Natural killer cell (primary cell): ENCODE measurements at regions not wholly inside any gene's neighbourhood (a gene's known extent, or its start where the extent isn't known, plus 50 kb on each side); places are given as distances from the start of the nearest gene placed in this dataset.

ENCODE experiments used
- ATAC-seq, 3 donors: fragments of 150-1000 bp in 2 of 3; fragments of 200-7000 bp in 1 of 3; cut with Tn5 transposase; 1 replicate in 1 of 3; 2 replicates in 2 of 3; pipeline ENCODE4 v1.10.0; 2021; ENCODE audit warnings: mild to moderate bottlenecking in 2 of 3, moderate library complexity in 2 of 3
- DNase-seq, 2 donors: peaks; one replicate each; pipeline versions ENCODE4 v3.0.0 to v3.0.0-alpha.2; 2013 to 2021; ENCODE audit warnings: mixed read lengths in 1 of 2
- H3K27ac ChIP-seq: one replicate; pipeline ENCODE4 v1.5.1; 2013; ENCODE audit warnings: mild to moderate bottlenecking, low read length
- H3K27me3 ChIP-seq: one replicate; pipeline ENCODE4 v1.6.1; 2013; ENCODE audit warnings: low read length; ENCODE audit not compliant: control insufficient read depth, insufficient read depth
- H3K36me3 ChIP-seq: one replicate; pipeline ENCODE4 v1.6.1; 2013; ENCODE audit warnings: low read length; ENCODE audit not compliant: control insufficient read depth, insufficient read depth
- H3K4me1 ChIP-seq: one replicate; pipeline ENCODE4 v1.6.1; 2013; ENCODE audit warnings: low read length; ENCODE audit not compliant: control insufficient read depth, insufficient read depth
- H3K4me3 ChIP-seq: one replicate; pipeline ENCODE4 v1.5.1; 2013; ENCODE audit warnings: low read length
- H3K9me3 ChIP-seq: one replicate; pipeline ENCODE4 v1.6.1; 2013; ENCODE audit warnings: low read length; ENCODE audit not compliant: control insufficient read depth, insufficient read depth
- H3K27ac Mint-ChIP-seq, 2 donors: one replicate each; pipeline ENCODE4 v1.8.0; 2022; ENCODE audit warnings: mild to moderate bottlenecking in 2 of 2, mixed read lengths in 2 of 2, moderate library complexity in 1 of 2
- H3K27me3 Mint-ChIP-seq, 2 donors: one replicate each; pipeline ENCODE4 v1.8.0; 2022; ENCODE audit warnings: low read depth in 2 of 2, mixed read lengths in 2 of 2
- H3K36me3 Mint-ChIP-seq: one replicate; pipeline ENCODE4 v1.8.0; 2022; ENCODE audit warnings: mixed read lengths
- H3K4me1 Mint-ChIP-seq, 2 donors: one replicate each; pipeline ENCODE4 v1.8.0; 2022; ENCODE audit warnings: mixed read lengths in 2 of 2
- H3K4me3 Mint-ChIP-seq: one replicate; pipeline ENCODE4 v1.8.0; 2022; ENCODE audit warnings: mild to moderate bottlenecking, moderate library complexity, mixed read lengths
- H3K9me3 Mint-ChIP-seq, 2 donors: one replicate each; pipeline ENCODE4 v1.8.0; 2022; ENCODE audit warnings: mixed read lengths in 2 of 2
- WGBS: methylation state at CpG from one replicate; pipeline ENCODE4 v1.1.7; 2013; ENCODE audit warnings: missing lambda C conversion rate; ENCODE audit not compliant: insufficient coverage; 5-methylcytosine and 5-hydroxymethylcytosine counted together
- intact Hi-C: fragments of 100-400 bp; cut with micrococcal nuclease; formaldehyde crosslinking; loops from one replicate; pipeline ENCODE4 v1.14.2; 2022
- TF ChIP-seq, protein P1 (sequence below): fragments of 200-600 bp; IDR thresholded peaks from one replicate; pipeline ENCODE4 v1.8.0; 2022; ENCODE audit warnings: antibody characterized with exemption

DNA sequence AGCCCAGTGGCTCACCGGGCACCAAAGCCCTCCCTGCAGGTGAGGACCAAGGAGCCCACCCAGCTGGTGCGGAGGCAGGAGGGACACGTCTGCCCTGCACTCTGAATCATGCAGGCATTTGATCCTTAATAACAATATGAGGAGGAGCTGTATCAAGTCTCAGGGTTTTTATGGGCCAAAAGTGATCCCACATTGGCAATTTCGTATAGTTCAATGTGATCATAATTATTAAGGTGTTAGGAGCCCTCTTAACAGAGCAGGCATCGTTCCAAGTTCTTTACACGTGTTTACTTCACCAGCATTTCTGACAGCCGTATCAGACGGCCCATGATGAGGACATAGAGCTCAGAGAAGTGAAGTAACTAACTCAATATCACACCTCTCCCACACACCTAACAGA lies 91.9 kb upstream of the PRR5 start:
- peaks cover 14 to 19% of the 10 kb centered on the region in 2 donors for H3K27me3 Mint-ChIP-seq
- H3K36me3 ChIP-seq: no peaks in the 10 kb centered on the region
- peaks cover 10 to 17% of the 10 kb centered on the region in 2 donors for H3K4me1 Mint-ChIP-seq
- no peak overlapping the region for H3K27ac Mint-ChIP-seq
- peaks cover 0 to 3% of the 10 kb centered on the region in 2 donors for H3K9me3 Mint-ChIP-seq
- no peak overlapping the region for H3K4me3 ChIP-seq
- TF ChIP-seq, protein P1, sequence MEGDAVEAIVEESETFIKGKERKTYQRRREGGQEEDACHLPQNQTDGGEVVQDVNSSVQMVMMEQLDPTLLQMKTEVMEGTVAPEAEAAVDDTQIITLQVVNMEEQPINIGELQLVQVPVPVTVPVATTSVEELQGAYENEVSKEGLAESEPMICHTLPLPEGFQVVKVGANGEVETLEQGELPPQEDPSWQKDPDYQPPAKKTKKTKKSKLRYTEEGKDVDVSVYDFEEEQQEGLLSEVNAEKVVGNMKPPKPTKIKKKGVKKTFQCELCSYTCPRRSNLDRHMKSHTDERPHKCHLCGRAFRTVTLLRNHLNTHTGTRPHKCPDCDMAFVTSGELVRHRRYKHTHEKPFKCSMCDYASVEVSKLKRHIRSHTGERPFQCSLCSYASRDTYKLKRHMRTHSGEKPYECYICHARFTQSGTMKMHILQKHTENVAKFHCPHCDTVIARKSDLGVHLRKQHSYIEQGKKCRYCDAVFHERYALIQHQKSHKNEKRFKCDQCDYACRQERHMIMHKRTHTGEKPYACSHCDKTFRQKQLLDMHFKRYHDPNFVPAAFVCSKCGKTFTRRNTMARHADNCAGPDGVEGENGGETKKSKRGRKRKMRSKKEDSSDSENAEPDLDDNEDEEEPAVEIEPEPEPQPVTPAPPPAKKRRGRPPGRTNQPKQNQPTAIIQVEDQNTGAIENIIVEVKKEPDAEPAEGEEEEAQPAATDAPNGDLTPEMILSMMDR: no peak
- H3K4me1 ChIP-seq: peaks cover 10% of the 10 kb centered on the region
- ATAC-seq (no peak), DNase-seq (no peak)
- 85% methylated on average over 8 of the region's 8 CpGs for whole genome bisulfite sequencing
- H3K27me3 ChIP-seq: peaks cover 2% of the 10 kb centered on the region
- H3K36me3 Mint-ChIP-seq: no peaks in the 10 kb centered on the region
- H3K9me3 ChIP-seq: peaks cover 35% of the 10 kb centered on the region
- H3K27ac ChIP-seq: no peak overlapping the region
- intact Hi-C loops: no loop called here
- H3K4me3 Mint-ChIP-seq: no peak overlapping the region

DNA sequence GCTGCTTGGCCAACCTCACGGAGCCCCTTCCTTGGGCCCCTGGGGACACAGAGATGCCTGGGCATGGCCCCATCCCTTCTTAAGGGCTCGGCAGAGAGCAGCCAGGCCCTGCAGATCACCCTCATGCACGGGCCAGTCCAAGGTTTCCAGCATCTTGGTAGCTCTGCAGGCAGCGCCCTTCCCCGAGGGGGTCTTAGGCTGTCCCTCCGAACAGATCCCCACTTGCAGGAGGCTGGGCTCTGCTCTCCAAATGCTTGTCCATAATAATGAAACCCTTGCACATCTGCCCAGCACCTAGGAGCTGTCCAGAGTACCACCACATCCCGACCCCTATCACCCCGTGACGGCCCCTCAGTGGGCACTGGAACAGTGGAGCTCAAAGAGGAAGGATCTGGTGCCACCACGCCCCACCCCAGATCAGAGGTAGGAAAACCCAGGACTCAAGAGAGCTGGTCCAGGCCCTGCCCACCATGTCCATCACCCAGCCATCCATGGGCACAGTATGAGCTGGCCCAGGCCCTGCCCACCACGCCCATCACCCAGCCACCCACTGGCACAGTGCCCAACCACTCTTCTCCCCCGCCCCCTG lies 92.5 kb upstream of the PRR5 start:
- 83% methylated on average over 12 of the region's 12 CpGs for WGBS
- no peak overlapping the region for H3K4me3 ChIP-seq
- H3K27ac Mint-ChIP-seq: no peak overlapping the region
- peaks cover 0 to 3% of the 10 kb centered on the region in 2 donors for H3K9me3 Mint-ChIP-seq
- H3K9me3 ChIP-seq: peaks cover 30% of the 10 kb centered on the region
- H3K4me1 Mint-ChIP-seq: peaks cover 15 to 23% of the 10 kb centered on the region in 2 donors
- peaks cover 15% of the 10 kb centered on the region for H3K4me1 ChIP-seq
- H3K4me3 Mint-ChIP-seq: no peak overlapping the region
- intact Hi-C loops: no loop called here
- H3K27ac ChIP-seq: no peak overlapping the region
- no peak for ATAC-seq
- TF ChIP-seq, protein P1: no peak
- H3K27me3 Mint-ChIP-seq: peaks cover 19 to 20% of the 10 kb centered on the region in 2 donors
- no peaks in the 10 kb centered on the region for H3K36me3 ChIP-seq
- peaks cover 2% of the 10 kb centered on the region for H3K27me3 ChIP-seq
- DNase-seq: no peak
- H3K36me3 Mint-ChIP-seq: no peaks in the 10 kb centered on the region

DNA sequence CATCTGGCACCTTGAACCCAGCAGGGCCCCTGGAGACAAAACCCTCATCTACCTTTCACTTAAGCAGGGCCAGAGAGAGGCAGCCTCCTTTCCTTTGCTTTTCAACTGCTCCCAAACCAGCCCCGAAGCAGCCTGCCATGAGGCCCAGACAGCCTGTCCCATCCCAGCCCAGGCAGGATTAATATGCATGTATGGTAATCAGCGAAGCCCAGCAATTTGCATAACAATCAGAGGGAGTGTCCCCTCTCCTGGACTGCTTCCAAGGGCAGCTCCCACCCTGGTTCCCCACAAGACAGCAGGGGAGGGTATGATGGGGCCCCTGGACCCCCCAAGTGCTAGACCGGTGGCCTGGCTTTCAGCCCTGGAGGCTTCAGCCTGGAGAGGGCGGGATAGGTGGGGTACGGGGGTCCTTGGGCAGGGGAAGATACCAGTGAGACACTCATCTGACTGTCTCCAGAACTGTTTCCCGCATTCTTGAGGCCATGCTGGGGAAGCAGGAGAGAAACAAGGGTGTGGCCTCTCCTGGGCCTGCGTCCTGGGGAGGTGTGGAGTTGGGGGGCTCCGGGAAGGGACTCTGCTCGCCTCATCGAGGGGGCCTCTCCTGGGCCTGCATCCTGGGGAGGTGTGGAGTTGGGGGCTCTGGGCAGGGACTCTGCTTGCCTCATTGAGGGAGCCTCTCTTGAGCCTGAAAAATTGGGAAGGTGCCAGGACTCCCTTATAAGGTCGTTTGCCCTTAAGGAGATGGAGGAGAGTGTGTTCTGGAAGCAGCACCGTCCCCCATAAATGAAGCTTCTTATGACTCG lies 93.2 kb upstream of the PRR5 start:
- intact Hi-C loops: no loop called here
- ATAC-seq: no peak
- Mint-ChIP-seq H3K4me3 (no peak overlapping the region), H3K27me3 (peaks cover 19 to 22% of the 10 kb centered on the region in 2 donors), H3K4me1 (peaks cover 21 to 30% of the 10 kb centered on the region in 2 donors), H3K9me3 (peaks cover 0 to 3% of the 10 kb centered on the region in 2 donors), H3K36me3 (no peaks in the 10 kb centered on the region), H3K27ac (no peak overlapping the region)
- Histone ChIP-seq H3K27me3 (peaks cover 2% of the 10 kb centered on the region), H3K4me1 (peaks cover 22% of the 10 kb centered on the region), H3K36me3 (no peaks in the 10 kb centered on the region), H3K4me3 (no peak overlapping the region), H3K9me3 (peaks cover 24% of the 10 kb centered on the region), H3K27ac (no peak overlapping the region)
- no peak for DNase-seq
- TF ChIP-seq, protein P1: no peak
- WGBS: 82% methylated on average over 13 of the region's 13 CpGs
